Upper lobe of right lung (tissue), 1 donor: ENCODE measurements at regions not wholly inside any gene's neighbourhood (a gene's known extent, or its start where the extent isn't known, plus 50 kb on each side); places are given as distances from the start of the nearest gene placed in this dataset.

ENCODE experiments used
- ATAC-seq: fragments of 200-7000 bp; cut with Tn5 transposase; one replicate; pipeline ENCODE4 v1.9.1; 2020; ENCODE audit warnings: mild to moderate bottlenecking, moderate library complexity
- DNase-seq: peaks from one replicate; pipeline ENCODE4 v3.0.0-alpha.2; 2020
- H3K27ac ChIP-seq: fragments of 200-600 bp; one replicate; pipeline ENCODE4 v1.8.0; 2022
- H3K27me3 ChIP-seq: fragments of 200-600 bp; one replicate; pipeline ENCODE4 v1.8.0; 2022; ENCODE audit warnings: mild to moderate bottlenecking
- H3K36me3 ChIP-seq: fragments of 200-600 bp; one replicate; pipeline ENCODE4 v1.8.0; 2022
- H3K4me1 ChIP-seq: fragments of 200-600 bp; one replicate; pipeline ENCODE4 v1.8.0; 2022
- H3K4me3 ChIP-seq: fragments of 200-600 bp; one replicate; pipeline ENCODE4 v1.8.0; 2022; ENCODE audit warnings: mild to moderate bottlenecking
- H3K9me3 ChIP-seq: fragments of 200-600 bp; one replicate; pipeline ENCODE4 v1.8.0; 2022
- intact Hi-C: fragments of 100-400 bp; cut with DNase I; formaldehyde crosslinking; loops from one replicate; pipeline ENCODE4 v1.11.0; 2022
- TF ChIP-seq, protein P1 (sequence below): fragments of 200-600 bp; IDR thresholded peaks from one replicate; pipeline ENCODE4 v1.8.0; 2022; ENCODE audit warnings: antibody characterized with exemption
- donor health status: DM: no; HTN: yes; CAD: no; lungs with severe emphysema.

DNA sequence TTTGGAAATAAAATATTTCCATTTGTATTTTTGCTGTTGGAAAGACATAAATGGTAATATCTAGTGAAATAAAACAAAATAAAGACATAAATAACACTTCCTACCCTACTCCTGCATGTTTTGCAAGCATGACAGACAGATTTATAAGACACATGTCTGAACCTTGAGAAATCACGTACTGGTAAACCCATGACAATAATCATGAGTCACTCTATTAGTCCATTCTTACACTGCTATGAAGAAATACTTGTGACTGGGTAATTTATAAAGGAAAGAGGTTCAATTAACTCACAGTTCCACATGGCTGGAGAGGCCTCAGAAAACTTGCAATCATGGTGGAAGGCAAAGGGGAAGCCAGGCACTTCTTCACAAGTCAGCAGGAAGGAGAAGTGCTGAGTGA, 942.2 kb downstream of the REEP3 start:
- TF ChIP-seq, protein P1, sequence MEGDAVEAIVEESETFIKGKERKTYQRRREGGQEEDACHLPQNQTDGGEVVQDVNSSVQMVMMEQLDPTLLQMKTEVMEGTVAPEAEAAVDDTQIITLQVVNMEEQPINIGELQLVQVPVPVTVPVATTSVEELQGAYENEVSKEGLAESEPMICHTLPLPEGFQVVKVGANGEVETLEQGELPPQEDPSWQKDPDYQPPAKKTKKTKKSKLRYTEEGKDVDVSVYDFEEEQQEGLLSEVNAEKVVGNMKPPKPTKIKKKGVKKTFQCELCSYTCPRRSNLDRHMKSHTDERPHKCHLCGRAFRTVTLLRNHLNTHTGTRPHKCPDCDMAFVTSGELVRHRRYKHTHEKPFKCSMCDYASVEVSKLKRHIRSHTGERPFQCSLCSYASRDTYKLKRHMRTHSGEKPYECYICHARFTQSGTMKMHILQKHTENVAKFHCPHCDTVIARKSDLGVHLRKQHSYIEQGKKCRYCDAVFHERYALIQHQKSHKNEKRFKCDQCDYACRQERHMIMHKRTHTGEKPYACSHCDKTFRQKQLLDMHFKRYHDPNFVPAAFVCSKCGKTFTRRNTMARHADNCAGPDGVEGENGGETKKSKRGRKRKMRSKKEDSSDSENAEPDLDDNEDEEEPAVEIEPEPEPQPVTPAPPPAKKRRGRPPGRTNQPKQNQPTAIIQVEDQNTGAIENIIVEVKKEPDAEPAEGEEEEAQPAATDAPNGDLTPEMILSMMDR = no peak
- ATAC-seq = no peak
- no peak overlapping the region for H3K27ac ChIP-seq
- intact Hi-C loops = no loop called here
- no peaks in the 10 kb centered on the region for H3K4me1 ChIP-seq
- H3K4me3 ChIP-seq = no peak overlapping the region
- no peaks in the 10 kb centered on the region for H3K27me3 ChIP-seq
- H3K9me3 ChIP-seq = no peaks in the 10 kb centered on the region
- DNase-seq = no peak
- H3K36me3 ChIP-seq = no peaks in the 10 kb centered on the region

DNA sequence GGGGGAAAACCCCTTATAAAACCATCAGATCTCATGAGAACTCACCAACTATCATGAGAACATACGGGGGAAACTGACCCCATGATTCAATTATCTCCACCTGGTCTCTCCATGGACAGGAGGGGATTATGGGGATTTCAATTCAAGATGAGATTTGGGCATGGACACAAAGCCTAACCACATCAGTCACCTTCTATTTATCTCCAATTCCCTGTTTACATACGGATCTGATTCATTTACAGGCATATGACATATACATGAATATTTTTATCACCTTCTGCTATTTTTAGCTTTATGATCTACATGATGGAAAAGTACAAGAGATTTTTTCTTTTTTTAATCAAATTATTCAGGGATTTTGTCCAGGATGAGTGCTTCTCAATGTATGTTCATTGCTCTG, 944.5 kb downstream of the REEP3 start:
- intact Hi-C loops = no loop called here
- Histone ChIP-seq H3K9me3 (no peaks in the 10 kb centered on the region), H3K36me3 (no peaks in the 10 kb centered on the region), H3K27ac (no peak overlapping the region), H3K27me3 (no peaks in the 10 kb centered on the region), H3K4me1 (no peaks in the 10 kb centered on the region), H3K4me3 (no peak overlapping the region)
- ATAC-seq (no peak), DNase-seq (no peak)
- TF ChIP-seq, protein P1 = no peak

DNA sequence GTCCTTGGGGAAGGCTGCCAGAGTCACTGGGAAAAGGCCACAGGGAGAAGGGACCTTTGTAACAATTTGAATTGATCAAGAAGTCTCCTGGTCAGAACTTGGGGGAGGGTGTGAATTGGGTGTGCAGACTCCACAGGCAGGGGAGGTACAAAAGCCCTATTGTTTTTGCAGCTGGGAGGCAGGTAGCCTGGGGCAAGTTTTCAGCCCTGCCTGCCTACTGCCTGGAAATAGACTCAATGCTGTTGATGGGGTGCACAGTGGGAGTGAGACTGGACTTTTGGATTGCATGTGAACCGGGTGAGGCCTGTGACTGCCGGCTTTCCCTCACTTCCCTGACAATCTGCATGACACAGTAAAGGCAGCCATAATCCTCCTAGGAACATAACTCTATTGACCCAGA, 947.0 kb downstream of the REEP3 start:
- ATAC-seq (no peak), DNase-seq (no peak)
- Histone ChIP-seq H3K4me3 (no peak overlapping the region), H3K36me3 (no peaks in the 10 kb centered on the region), H3K27ac (no peak overlapping the region), H3K4me1 (no peaks in the 10 kb centered on the region), H3K9me3 (no peaks in the 10 kb centered on the region), H3K27me3 (no peaks in the 10 kb centered on the region)
- TF ChIP-seq, protein P1 = no peak
- intact Hi-C loops = no loop called here

DNA sequence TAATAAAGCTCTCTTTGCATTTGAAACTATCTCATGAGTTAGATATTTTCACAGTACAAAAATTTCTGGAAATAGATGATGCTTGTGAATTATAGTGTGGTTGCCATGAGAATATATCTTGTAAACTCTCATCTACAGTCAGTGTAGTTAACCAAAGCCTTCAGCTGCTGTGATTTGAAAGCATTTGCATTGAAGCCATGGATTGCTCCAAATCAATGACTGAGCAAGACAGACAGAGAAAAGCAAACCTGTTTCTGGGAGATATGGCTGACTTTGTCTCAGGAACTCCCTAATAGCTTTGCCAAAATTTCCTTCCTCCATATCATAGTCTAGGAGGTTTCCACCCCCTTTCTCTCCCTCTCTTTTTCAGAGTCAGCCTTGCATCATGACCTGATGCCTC, 955.3 kb downstream of the REEP3 start:
- intact Hi-C loops = no loop called here
- H3K27me3 ChIP-seq = no peaks in the 10 kb centered on the region
- TF ChIP-seq, protein P1 = no peak
- no peaks in the 10 kb centered on the region for H3K9me3 ChIP-seq
- no peaks in the 10 kb centered on the region for H3K4me1 ChIP-seq
- no peaks in the 10 kb centered on the region for H3K36me3 ChIP-seq
- H3K4me3 ChIP-seq = no peak overlapping the region
- DNase-seq (no peak), ATAC-seq (no peak)
- H3K27ac ChIP-seq = no peak overlapping the region

DNA sequence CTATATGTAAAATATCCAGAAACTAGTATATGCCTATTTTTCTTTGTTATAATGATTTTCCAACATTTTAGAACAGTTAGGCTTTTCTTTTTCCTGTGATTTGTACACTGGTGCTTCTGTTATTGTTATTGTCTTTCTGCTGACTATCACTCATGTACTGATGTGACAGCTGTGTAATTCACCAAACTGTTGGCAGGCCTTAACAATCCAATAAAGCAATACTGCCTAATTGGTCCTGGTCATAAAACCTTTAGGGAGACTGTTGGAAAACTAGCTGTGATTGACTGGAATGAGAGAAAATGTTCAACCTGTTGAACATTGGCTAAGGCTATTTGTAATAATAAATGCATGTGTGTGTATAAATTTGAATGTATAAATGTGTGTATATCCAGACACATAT, 956.6 kb downstream of the REEP3 start:
- Histone ChIP-seq H3K36me3 (no peaks in the 10 kb centered on the region), H3K4me1 (no peaks in the 10 kb centered on the region), H3K4me3 (no peak overlapping the region), H3K9me3 (no peaks in the 10 kb centered on the region), H3K27me3 (no peaks in the 10 kb centered on the region), H3K27ac (no peak overlapping the region)
- DNase-seq (no peak), ATAC-seq (no peak)
- intact Hi-C loops = no loop called here
- TF ChIP-seq, protein P1 = no peak

DNA sequence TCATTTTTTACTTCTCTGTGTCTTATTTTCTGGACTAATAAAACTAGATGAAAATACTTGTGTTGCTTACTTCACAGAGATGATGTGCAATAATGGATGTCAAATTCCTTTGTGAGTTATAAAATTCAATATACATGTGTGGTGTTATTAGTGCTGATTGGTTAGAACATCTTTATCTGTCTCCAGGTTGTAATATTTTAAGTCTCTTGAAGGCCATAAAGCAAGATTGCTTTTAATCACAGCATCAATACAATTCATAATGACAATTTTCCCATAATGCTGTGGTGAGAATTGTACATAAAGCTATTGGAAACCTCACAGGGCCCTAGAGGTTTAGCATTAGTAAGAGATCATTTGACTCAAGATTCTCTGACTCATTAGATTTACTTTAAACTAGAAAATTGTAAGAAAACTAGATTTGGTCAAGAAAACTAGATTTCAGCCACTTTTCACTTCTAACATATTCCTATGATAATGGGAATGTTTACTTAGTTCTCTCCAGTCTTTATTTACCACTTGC, 963.7 kb downstream of the REEP3 start:
- no peak overlapping the region for H3K27ac ChIP-seq
- intact Hi-C loops = no loop called here
- ATAC-seq (no peak), DNase-seq (no peak)
- no peaks in the 10 kb centered on the region for H3K36me3 ChIP-seq
- no peaks in the 10 kb centered on the region for H3K4me1 ChIP-seq
- TF ChIP-seq, protein P1 = no peak
- H3K9me3 ChIP-seq = no peaks in the 10 kb centered on the region
- no peak overlapping the region for H3K4me3 ChIP-seq
- no peaks in the 10 kb centered on the region for H3K27me3 ChIP-seq
